ENCODE measurements at regions not wholly inside any gene's neighbourhood (a gene's known extent, or its start where the extent isn't known, plus 50 kb on each side); places are given as distances from the start of the nearest gene placed in this dataset.

GRCh38 chr15:96218623-96219455 is 111.7 kb upstream of the NR2F2 start:
- DNase-seq (ENCODE audit: low spot score): no peak

GRCh38 chr15:96219681-96220080 is 110.8 kb upstream of the NR2F2 start:
- no peak for DNase-seq (ENCODE audit: low spot score)

GRCh38 chr15:96220657-96221056 is 109.8 kb upstream of the NR2F2 start:
- no peak for DNase-seq (ENCODE audit: low spot score)

- DNase-seq (ENCODE audit: low spot score): no peak
These were observed 107.5 kb upstream of the NR2F2 start for GRCh38 chr15:96222981-96223380.

- no peak for DNase-seq (ENCODE audit: low spot score)
These were observed 106.6 kb upstream of the NR2F2 start for GRCh38 chr15:96223939-96224338.

- DNase-seq (ENCODE audit: low spot score): no peak
These were observed 104.7 kb upstream of the NR2F2 start for GRCh38 chr15:96225642-96226259.

GRCh38 chr15:96230526-96231181 is 99.8 kb upstream of the NR2F2 start:
- peak; percentile 8 for DNase-seq (ENCODE audit: low spot score)

GRCh38 chr15:96232335-96232734 is 98.2 kb upstream of the NR2F2 start:
- DNase-seq (ENCODE audit: low spot score): no peak

- peak; percentile 80 for DNase-seq (ENCODE audit: low spot score)
These were observed 96.2 kb upstream of the NR2F2 start for GRCh38 chr15:96234109-96234892.

- DNase-seq (ENCODE audit: low spot score): no peak
These were observed 93.5 kb upstream of the NR2F2 start for GRCh38 chr15:96237002-96237401.

GRCh38 chr15:96242761-96243160 is 87.7 kb upstream of the NR2F2 start:
- no peak for DNase-seq (ENCODE audit: low spot score)

GRCh38 chr15:96243701-96244100 is 86.8 kb upstream of the NR2F2 start:
- DNase-seq (ENCODE audit: low spot score): no peak

GRCh38 chr15:96245252-96245651 is 85.2 kb upstream of the NR2F2 start:
- no peak for DNase-seq (ENCODE audit: low spot score)

GRCh38 chr15:96246057-96246456 is 84.4 kb upstream of the NR2F2 start:
- DNase-seq (ENCODE audit: low spot score): no peak

GRCh38 chr15:96247621-96248305 is 82.7 kb upstream of the NR2F2 start:
- no peak for DNase-seq (ENCODE audit: low spot score)

- no peak for DNase-seq (ENCODE audit: low spot score)
These were observed 78.4 kb upstream of the NR2F2 start for GRCh38 chr15:96252148-96252547.

GRCh38 chr15:96253006-96253747 is 77.3 kb upstream of the NR2F2 start:
- DNase-seq (ENCODE audit: low spot score): no peak

GRCh38 chr15:96254173-96254572 is 76.3 kb upstream of the NR2F2 start:
- no peak for DNase-seq (ENCODE audit: low spot score)

GRCh38 chr15:96255599-96255998 is 74.9 kb upstream of the NR2F2 start:
- no peak for DNase-seq (ENCODE audit: low spot score)

GRCh38 chr15:96261575-96262034 is 68.9 kb upstream of the NR2F2 start:
- no peak for DNase-seq (ENCODE audit: low spot score)

- DNase-seq (ENCODE audit: low spot score): no peak
These were observed 68.4 kb upstream of the NR2F2 start for GRCh38 chr15:96262097-96262496.
